ENCODE measurements at regions not wholly inside any gene's neighbourhood (a gene's known extent, or its start where the extent isn't known, plus 50 kb on each side); places are given as distances from the start of the nearest gene placed in this dataset.

DNA sequence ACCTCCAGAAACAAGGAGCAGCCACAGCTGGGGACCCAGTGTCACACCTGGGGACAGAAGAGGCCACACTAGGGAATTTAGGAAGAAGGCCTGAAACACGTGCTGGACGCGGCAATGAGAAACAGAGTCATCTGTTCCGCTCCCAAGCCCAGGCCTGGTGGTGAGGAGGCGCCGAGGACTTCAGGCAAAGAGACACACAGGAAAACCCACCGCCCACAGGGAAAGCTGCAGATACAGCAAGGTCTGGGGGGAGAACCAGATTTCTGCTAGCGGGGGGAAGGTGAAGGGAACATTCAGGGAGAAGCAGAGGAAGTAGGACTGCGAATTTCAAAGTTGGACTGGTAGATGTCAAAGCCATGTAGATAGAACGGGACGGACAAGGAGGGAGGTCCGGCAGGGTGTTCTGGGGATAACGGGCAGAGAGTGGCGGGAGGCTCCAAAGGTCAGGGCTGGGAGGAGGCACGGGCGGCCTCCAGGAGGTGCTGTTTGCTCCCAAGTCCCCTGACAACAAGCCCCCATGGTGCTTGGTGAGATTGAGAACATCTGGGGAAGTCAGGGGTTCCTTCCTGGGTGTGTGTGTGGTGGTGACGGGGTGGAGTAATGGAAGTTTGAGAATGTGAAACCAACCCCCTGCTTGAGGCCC is 351.7 kb upstream of the MYT1L start:
- Mint-ChIP-seq H3K36me3 (ENCODE audit: low read depth, unreplicated experiment) (no peaks in the 10 kb centered on the region), H3K4me1 (ENCODE audit: unreplicated experiment) (peaks cover 10% of the 10 kb centered on the region), H3K4me3 (ENCODE audit: unreplicated experiment) (no peak overlapping the region), H3K27me3 (ENCODE audit: unreplicated experiment) (peaks cover 2% of the 10 kb centered on the region), H3K27ac (ENCODE audit: unreplicated experiment) (no peak overlapping the region), H3K9me3 (ENCODE audit: unreplicated experiment) (no peaks in the 10 kb centered on the region)
- no peak for DNase-seq (ENCODE audit: low spot score)
- no peak for TF ChIP-seq CTCF (IDR thresholded peaks at IDR 0.05; ENCODE audit: unreplicated experiment)

DNA sequence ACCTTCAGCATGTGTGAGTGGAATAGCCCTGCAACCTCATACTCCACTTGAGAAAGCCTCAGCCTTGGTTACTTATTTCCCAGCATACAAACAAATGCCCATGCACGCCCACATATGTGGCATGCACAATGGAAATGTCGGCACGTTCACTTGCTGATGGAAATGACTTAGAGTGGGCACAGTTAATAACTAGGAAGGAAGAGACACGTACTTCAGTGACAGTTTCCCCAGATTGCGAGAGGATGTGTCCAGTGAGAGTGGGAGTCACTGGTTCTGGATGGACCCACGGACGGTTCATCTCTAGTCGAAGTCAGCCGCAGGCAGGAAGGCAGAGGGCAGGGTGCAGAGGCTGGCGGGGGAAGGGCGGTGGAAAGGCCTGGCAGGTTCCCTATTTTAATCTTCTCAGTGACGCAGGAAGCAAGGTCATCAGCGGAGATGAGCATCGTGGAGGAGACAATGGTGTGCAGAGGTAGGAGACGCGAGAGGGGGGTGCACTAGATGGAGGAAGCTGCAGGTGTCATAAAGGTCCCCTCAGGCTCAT is 350.7 kb upstream of the MYT1L start:
- Mint-ChIP-seq H3K36me3 (ENCODE audit: low read depth, unreplicated experiment) (peaks cover 3% of the 10 kb centered on the region), H3K4me1 (ENCODE audit: unreplicated experiment) (peaks cover 10% of the 10 kb centered on the region), H3K27ac (ENCODE audit: unreplicated experiment) (no peak overlapping the region), H3K9me3 (ENCODE audit: unreplicated experiment) (no peaks in the 10 kb centered on the region), H3K27me3 (ENCODE audit: unreplicated experiment) (peaks cover 2% of the 10 kb centered on the region), H3K4me3 (ENCODE audit: unreplicated experiment) (no peak overlapping the region)
- TF ChIP-seq CTCF (IDR thresholded peaks at IDR 0.05; ENCODE audit: unreplicated experiment): no peak
- DNase-seq (ENCODE audit: low spot score): no peak

- Mint-ChIP-seq H3K36me3 (ENCODE audit: low read depth, unreplicated experiment) (peaks cover 3% of the 10 kb centered on the region), H3K27ac (ENCODE audit: unreplicated experiment) (no peak overlapping the region), H3K4me1 (ENCODE audit: unreplicated experiment) (peaks cover 9% of the 10 kb centered on the region), H3K9me3 (ENCODE audit: unreplicated experiment) (no peaks in the 10 kb centered on the region), H3K4me3 (ENCODE audit: unreplicated experiment) (no peak overlapping the region), H3K27me3 (ENCODE audit: unreplicated experiment) (peaks cover 2% of the 10 kb centered on the region)
- TF ChIP-seq CTCF (IDR thresholded peaks at IDR 0.05; ENCODE audit: unreplicated experiment): no peak
- DNase-seq (ENCODE audit: low spot score): no peak
Observed at GRCh38 chr2:2681085-2681484, 350.0 kb upstream of the MYT1L start.

- TF ChIP-seq CTCF (IDR thresholded peaks at IDR 0.05; ENCODE audit: unreplicated experiment): no peak
- Mint-ChIP-seq H3K4me1 (ENCODE audit: unreplicated experiment) (peaks cover 12% of the 10 kb centered on the region), H3K9me3 (ENCODE audit: unreplicated experiment) (no peaks in the 10 kb centered on the region), H3K27me3 (ENCODE audit: unreplicated experiment) (peaks cover 6% of the 10 kb centered on the region), H3K27ac (ENCODE audit: unreplicated experiment) (no peak overlapping the region), H3K36me3 (ENCODE audit: low read depth, unreplicated experiment) (peaks cover 3% of the 10 kb centered on the region), H3K4me3 (ENCODE audit: unreplicated experiment) (no peak overlapping the region)
- no peak for DNase-seq (ENCODE audit: low spot score)
Observed at GRCh38 chr2:2674831-2675230, 343.8 kb upstream of the MYT1L start.

GRCh38 chr2:2673406-2673805 is 342.3 kb upstream of the MYT1L start:
- H3K4me1 Mint-ChIP-seq (ENCODE audit: unreplicated experiment): peaks cover 12% of the 10 kb centered on the region
- H3K4me3 Mint-ChIP-seq (ENCODE audit: unreplicated experiment): no peak overlapping the region
- H3K36me3 Mint-ChIP-seq (ENCODE audit: low read depth, unreplicated experiment): peaks cover 3% of the 10 kb centered on the region
- DNase-seq (ENCODE audit: low spot score): no peak
- H3K27me3 Mint-ChIP-seq (ENCODE audit: unreplicated experiment): peaks cover 6% of the 10 kb centered on the region
- no peak for TF ChIP-seq CTCF (IDR thresholded peaks at IDR 0.05; ENCODE audit: unreplicated experiment)
- H3K27ac Mint-ChIP-seq (ENCODE audit: unreplicated experiment): no peak overlapping the region
- no peaks in the 10 kb centered on the region for H3K9me3 Mint-ChIP-seq (ENCODE audit: unreplicated experiment)

All from endothelial cell (in vitro differentiated cells).